Upper lobe of right lung (tissue), 1 donor: ENCODE measurements at regions not wholly inside any gene's neighbourhood (a gene's known extent, or its start where the extent isn't known, plus 50 kb on each side); places are given as distances from the start of the nearest gene placed in this dataset.

Experiments used
- ATAC-seq: fragments of 200-7000 bp; cut with Tn5 transposase; one replicate; pipeline ENCODE4 v1.9.1; 2020; ENCODE audit warnings: mild to moderate bottlenecking, moderate library complexity
- DNase-seq: peaks from one replicate; pipeline ENCODE4 v3.0.0-alpha.2; 2020
- H3K27ac ChIP-seq: fragments of 200-600 bp; one replicate; pipeline ENCODE4 v1.8.0; 2022
- H3K27me3 ChIP-seq: fragments of 200-600 bp; one replicate; pipeline ENCODE4 v1.8.0; 2022; ENCODE audit warnings: mild to moderate bottlenecking
- H3K36me3 ChIP-seq: fragments of 200-600 bp; one replicate; pipeline ENCODE4 v1.8.0; 2022
- H3K4me1 ChIP-seq: fragments of 200-600 bp; one replicate; pipeline ENCODE4 v1.8.0; 2022
- H3K4me3 ChIP-seq: fragments of 200-600 bp; one replicate; pipeline ENCODE4 v1.8.0; 2022; ENCODE audit warnings: mild to moderate bottlenecking
- H3K9me3 ChIP-seq: fragments of 200-600 bp; one replicate; pipeline ENCODE4 v1.8.0; 2022
- intact Hi-C: fragments of 100-400 bp; cut with DNase I; formaldehyde crosslinking; loops from one replicate; pipeline ENCODE4 v1.11.0; 2022
- TF ChIP-seq, protein P1 (sequence below): fragments of 200-600 bp; IDR thresholded peaks from one replicate; pipeline ENCODE4 v1.8.0; 2022; ENCODE audit warnings: antibody characterized with exemption
- donor health status: DM: no; HTN: yes; CAD: no; lungs with severe emphysema.

DNA sequence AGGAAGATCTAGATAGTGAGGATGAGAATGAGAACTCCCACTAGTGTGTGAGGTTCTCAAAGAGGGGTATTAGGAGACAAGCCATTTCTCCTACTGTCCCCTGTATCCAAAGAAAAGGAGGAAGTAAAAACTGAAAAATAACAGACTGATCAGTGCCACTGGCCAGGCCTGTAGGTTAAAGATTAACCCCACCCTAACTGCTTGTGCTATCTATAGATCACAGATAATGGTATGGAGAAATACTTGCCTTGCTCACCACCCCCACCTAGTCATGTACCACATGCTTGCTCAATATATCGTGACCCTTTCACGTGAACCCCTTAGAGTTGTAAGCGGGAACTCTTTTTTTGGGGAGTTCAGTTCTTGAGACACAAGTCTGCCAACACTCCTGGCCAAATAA is 519.7 kb upstream of the FRG2C start:
- H3K36me3 ChIP-seq, result no peaks in the 10 kb centered on the region
- no peak overlapping the region for H3K4me3 ChIP-seq
- H3K27ac ChIP-seq, result no peak overlapping the region
- H3K4me1 ChIP-seq, result no peaks in the 10 kb centered on the region
- no peaks in the 10 kb centered on the region for H3K27me3 ChIP-seq
- DNase-seq, result no peak
- TF ChIP-seq, protein P1, sequence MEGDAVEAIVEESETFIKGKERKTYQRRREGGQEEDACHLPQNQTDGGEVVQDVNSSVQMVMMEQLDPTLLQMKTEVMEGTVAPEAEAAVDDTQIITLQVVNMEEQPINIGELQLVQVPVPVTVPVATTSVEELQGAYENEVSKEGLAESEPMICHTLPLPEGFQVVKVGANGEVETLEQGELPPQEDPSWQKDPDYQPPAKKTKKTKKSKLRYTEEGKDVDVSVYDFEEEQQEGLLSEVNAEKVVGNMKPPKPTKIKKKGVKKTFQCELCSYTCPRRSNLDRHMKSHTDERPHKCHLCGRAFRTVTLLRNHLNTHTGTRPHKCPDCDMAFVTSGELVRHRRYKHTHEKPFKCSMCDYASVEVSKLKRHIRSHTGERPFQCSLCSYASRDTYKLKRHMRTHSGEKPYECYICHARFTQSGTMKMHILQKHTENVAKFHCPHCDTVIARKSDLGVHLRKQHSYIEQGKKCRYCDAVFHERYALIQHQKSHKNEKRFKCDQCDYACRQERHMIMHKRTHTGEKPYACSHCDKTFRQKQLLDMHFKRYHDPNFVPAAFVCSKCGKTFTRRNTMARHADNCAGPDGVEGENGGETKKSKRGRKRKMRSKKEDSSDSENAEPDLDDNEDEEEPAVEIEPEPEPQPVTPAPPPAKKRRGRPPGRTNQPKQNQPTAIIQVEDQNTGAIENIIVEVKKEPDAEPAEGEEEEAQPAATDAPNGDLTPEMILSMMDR, result no peak
- no peak for ATAC-seq
- intact Hi-C loops, result no loop called here
- H3K9me3 ChIP-seq, result no peaks in the 10 kb centered on the region

DNA sequence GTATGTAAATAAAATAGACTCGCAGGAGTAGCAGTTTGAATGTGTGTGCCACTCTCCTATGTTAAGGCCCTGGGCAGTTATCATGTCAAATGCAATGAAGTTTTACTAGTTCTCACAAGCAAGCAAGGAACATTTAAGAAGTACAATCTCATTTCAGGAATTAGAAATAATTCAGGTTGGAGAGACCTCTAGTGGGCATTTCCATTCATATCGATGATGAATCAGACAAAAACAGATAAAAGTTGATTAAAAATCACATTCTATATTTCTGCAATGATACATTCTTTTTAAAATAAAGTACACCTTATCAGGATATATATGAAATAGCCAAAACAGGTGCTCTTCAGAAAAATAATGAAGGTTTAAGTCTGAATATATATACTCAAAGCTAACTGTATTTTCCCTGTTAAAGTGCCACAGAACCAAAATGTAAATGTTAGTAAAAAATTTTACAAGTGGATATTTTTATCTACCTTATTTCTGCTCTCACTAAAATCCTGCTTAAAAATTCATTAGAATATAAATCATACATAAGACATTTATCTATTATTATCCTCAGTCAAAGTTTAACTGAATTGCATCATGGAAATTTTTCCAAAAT is 492.4 kb upstream of the FRG2C start:
- no peak for DNase-seq
- H3K9me3 ChIP-seq, result no peaks in the 10 kb centered on the region

DNA sequence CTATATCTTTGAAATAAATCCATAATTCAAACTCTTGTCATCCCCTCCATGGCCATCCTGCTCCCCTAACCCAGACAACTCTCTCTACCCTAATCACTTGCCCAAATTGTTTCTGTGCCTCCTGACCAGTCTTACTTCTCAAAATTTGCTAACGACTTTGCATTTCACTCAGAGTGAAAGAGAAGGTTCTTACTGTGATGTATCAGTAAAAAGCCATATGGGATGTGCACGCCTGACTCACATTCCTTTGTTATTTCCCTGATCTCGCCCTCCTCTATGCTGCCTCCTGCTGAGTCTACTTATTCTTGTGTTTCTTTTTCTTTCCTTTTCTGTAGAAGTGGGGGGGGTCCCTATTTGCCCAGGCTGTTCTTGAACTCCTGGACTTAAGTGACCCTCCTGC is 487.2 kb upstream of the FRG2C start:
- H3K4me3 ChIP-seq, result no peak overlapping the region
- no peaks in the 10 kb centered on the region for H3K27me3 ChIP-seq
- no peaks in the 10 kb centered on the region for H3K4me1 ChIP-seq
- ATAC-seq (no peak), DNase-seq (no peak)
- H3K9me3 ChIP-seq, result no peaks in the 10 kb centered on the region
- intact Hi-C loops, result no loop called here
- TF ChIP-seq, protein P1, result no peak
- H3K27ac ChIP-seq, result no peak overlapping the region
- H3K36me3 ChIP-seq, result no peaks in the 10 kb centered on the region

More for the DNA sequence above, 492.4 kb upstream of the FRG2C start:
- intact Hi-C loops, result no loop called here
- Histone ChIP-seq H3K36me3 (no peaks in the 10 kb centered on the region), H3K4me3 (no peak overlapping the region), H3K27me3 (no peaks in the 10 kb centered on the region), H3K4me1 (no peaks in the 10 kb centered on the region), H3K27ac (no peak overlapping the region)
- no peak for ATAC-seq
- TF ChIP-seq, protein P1, result peak; percentile 29

DNA sequence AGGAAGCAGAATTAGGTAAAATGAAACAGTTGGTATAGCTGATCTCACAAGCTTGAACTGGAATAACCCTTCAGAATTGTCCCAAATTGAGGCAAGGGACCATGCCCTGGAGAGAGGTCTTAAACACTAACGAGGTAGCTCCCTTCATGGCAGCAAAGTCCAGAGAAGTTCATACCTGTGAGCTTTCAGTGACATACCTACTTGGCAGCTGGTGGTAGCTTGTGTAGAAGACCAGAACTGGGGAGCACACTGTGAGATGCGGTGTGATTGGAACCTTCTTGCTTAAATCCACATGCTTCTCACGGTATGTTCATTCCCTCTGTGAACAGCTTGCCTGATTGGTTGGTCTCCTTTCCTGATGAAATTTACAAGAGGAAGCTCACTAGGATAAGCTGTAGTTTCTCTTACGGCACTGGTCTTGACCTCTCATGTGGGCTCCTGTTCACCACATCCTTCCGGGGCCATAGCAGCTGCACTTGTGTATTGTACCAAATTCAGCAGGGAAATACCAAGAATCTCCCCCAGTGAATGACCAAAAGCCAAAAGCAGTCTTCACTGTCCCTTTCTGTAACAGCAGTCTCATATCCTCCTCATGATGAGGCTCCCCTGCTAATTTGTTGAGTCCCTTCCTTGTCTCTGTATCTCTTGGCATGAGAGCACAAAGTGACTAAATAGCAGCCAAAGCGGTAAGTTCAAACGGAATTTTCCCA is 483.7 kb upstream of the FRG2C start:
- DNase-seq (no peak), ATAC-seq (no peak)
- Histone ChIP-seq H3K27me3 (no peaks in the 10 kb centered on the region), H3K9me3 (no peaks in the 10 kb centered on the region), H3K4me3 (no peak overlapping the region), H3K4me1 (no peaks in the 10 kb centered on the region), H3K36me3 (no peaks in the 10 kb centered on the region), H3K27ac (no peak overlapping the region)
- TF ChIP-seq, protein P1, result no peak
- intact Hi-C loops, result no loop called here

DNA sequence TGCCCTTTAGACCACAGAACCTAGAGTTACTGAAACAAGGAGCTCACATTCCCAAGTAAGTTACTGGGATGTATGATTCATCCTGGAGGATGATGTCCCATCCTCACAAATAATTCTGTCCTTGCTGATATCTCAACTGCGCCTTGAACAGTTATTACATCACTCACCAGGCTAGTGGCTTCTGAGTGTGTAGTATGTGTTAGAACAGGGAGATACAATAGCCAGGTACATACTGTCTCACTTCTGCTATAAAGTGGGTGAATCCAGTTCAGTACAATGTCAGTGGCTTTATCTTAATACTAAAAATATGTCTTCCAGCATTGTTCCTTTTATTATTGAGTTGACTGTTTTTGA is 483.2 kb upstream of the FRG2C start:
- ATAC-seq, result no peak
- H3K4me3 ChIP-seq, result no peak overlapping the region
- no peak overlapping the region for H3K27ac ChIP-seq
- no peaks in the 10 kb centered on the region for H3K36me3 ChIP-seq
- intact Hi-C loops, result no loop called here
- DNase-seq, result no peak
- H3K9me3 ChIP-seq, result no peaks in the 10 kb centered on the region
- H3K27me3 ChIP-seq, result no peaks in the 10 kb centered on the region
- TF ChIP-seq, protein P1, result no peak
- no peaks in the 10 kb centered on the region for H3K4me1 ChIP-seq
